ENCODE measurements at regions not wholly inside any gene's neighbourhood (a gene's known extent, or its start where the extent isn't known, plus 50 kb on each side); places are given as distances from the start of the nearest gene placed in this dataset.

DNA sequence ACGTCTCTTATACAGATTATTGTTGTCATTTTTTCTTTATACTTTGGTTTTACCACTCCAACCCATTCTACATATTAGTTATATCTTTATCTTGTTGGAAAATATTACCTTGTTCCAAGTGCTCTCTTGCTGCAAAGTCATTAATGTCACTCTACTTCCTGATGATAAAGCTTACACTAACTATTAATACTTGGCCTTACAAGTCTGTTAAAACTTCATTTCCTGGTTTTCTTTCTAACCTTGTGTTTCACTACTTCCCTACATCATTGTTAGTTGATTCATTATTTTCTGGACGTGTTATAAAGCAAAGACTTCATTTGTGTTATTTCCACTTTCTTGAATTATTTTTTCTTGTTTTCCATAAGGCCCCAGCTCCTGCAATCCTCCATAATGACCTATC, 382.6 kb upstream of the CDH20 start:
- FAIRE-seq (no peak), DNase-seq (ENCODE audit: insufficient read length) (no peak)
- TF ChIP-seq TAF1 (IDR thresholded peaks at IDR 0.05; ENCODE audit: borderline replicate concordance, low read depth, low read length) (no peak), POLR2AphosphoS5 (IDR thresholded peaks at IDR 0.05; ENCODE audit: low read depth, low read length) (no peak), POLR2A (IDR thresholded peaks at IDR 0.05; ENCODE audit: low read depth, low read length) (no peak)

DNA sequence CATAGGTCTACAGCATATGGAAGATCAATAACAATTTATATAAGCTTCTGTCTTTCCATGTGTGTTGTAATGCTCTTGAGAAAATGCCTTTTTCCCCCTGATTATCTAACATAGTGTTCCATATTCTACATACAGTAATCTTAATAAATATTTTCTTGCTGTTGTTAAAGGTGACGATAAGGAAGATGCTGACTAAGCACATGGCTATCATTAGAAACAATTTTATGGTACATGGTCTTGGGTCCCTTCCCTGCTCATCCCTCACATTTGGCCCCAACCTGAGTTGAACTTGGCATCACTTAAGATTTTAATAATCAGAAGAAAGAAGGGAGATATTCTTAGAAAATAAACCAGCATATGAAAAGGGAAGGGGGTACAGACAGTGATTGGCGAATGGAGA, 382.1 kb upstream of the CDH20 start:
- TF ChIP-seq TAF1 (IDR thresholded peaks at IDR 0.05; ENCODE audit: borderline replicate concordance, low read depth, low read length): no peak
- TF ChIP-seq POLR2AphosphoS5 (IDR thresholded peaks at IDR 0.05; ENCODE audit: low read depth, low read length): no peak
- TF ChIP-seq POLR2A (IDR thresholded peaks at IDR 0.05; ENCODE audit: low read depth, low read length): no peak
- DNase-seq (ENCODE audit: insufficient read length) (no peak), FAIRE-seq (no peak)

DNA sequence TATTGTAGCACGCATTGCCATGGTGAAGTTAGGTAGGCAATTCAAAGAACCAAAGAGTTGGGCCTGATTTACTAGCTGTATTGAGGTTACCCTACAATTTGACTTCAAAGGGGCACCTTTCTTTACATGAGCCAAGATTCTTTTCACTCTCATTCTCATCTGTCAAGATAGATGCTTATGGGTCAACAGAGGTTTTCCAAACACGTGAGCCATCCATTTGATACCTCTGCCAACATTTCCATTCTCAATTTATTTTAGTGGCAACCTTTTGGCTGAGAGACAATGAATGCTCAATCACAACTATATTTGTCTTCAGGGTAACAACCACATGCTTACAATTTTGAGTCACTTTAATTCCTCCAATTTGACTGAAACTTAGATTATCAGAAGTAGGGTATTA, 370.6 kb upstream of the CDH20 start:
- FAIRE-seq: no peak
- DNase-seq (ENCODE audit: insufficient read length): no peak
- TF ChIP-seq POLR2AphosphoS5 (IDR thresholded peaks at IDR 0.05; ENCODE audit: low read depth, low read length): no peak
- TF ChIP-seq POLR2A (IDR thresholded peaks at IDR 0.05; ENCODE audit: low read depth, low read length): no peak
- no peak for TF ChIP-seq TAF1 (IDR thresholded peaks at IDR 0.05; ENCODE audit: borderline replicate concordance, low read depth, low read length)

DNA sequence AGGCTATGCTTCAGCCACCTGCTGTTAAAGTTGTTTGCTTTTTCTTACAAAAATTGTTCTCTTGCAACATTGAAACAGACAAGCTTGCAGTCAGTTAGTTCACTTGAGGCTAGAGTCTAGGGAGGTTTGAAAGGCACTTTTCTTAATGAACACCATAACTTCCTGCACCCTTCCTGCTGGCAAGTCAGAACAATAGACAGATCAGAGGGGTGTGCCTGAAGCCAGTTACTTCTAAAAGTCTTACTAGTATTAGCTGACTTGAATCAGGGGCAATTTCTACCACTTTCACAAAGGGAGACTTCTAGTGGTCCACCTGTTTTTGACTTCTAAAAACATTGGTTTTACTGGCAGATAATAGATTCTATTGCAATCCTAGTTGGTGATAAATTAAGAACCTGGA, 367.4 kb upstream of the CDH20 start:
- TF ChIP-seq POLR2AphosphoS5 (IDR thresholded peaks at IDR 0.05; ENCODE audit: low read depth, low read length) (no peak), TAF1 (IDR thresholded peaks at IDR 0.05; ENCODE audit: borderline replicate concordance, low read depth, low read length) (no peak), POLR2A (IDR thresholded peaks at IDR 0.05; ENCODE audit: low read depth, low read length) (no peak)
- no peak for DNase-seq (ENCODE audit: insufficient read length)
- no peak for FAIRE-seq

DNA sequence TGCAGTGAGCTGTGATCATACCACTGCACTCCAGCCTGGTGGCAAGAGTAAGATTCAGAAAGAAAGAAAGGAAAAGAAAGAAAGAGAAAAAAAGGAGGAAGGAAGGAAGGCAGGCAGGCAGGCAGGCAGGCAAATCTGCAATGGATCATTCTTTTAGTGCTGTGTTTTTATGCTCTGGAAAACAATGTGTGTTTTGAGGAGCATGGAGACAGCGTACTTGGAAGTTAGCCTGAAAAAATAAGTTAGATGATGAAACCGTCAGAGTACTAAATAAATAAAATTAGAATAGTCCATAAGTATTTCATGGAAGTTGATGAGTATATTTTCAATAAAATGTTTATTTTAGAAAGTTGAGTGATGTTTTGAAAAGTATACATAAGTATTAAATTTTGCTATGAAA, 366.4 kb upstream of the CDH20 start:
- no peak for TF ChIP-seq POLR2A (IDR thresholded peaks at IDR 0.05; ENCODE audit: low read depth, low read length)
- no peak for TF ChIP-seq TAF1 (IDR thresholded peaks at IDR 0.05; ENCODE audit: borderline replicate concordance, low read depth, low read length)
- no peak for TF ChIP-seq POLR2AphosphoS5 (IDR thresholded peaks at IDR 0.05; ENCODE audit: low read depth, low read length)
- no peak for FAIRE-seq
- no peak for DNase-seq (ENCODE audit: insufficient read length)

DNA sequence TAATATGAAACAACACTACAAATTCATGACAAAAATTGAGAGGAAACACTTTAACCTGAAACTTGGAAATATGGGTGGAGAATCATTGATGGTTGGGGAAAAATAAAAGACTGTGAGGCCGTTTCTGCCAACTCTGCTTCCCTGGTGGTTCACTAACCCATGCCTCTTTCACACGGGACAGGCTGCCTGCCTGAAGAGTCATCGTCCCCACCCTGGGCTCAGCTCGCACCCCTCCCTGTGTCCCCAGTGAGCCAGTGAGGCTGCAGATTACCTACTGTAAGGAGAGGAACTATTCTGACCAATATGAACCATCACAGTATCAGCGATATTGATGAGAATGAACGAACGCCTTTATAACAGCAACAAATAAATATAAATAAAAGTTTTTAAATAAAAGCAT, 357.8 kb upstream of the CDH20 start:
- FAIRE-seq: no peak
- no peak for TF ChIP-seq TAF1 (IDR thresholded peaks at IDR 0.05; ENCODE audit: borderline replicate concordance, low read depth, low read length)
- TF ChIP-seq POLR2AphosphoS5 (IDR thresholded peaks at IDR 0.05; ENCODE audit: low read depth, low read length): no peak
- no peak for TF ChIP-seq POLR2A (IDR thresholded peaks at IDR 0.05; ENCODE audit: low read depth, low read length)
- no peak for DNase-seq (ENCODE audit: insufficient read length)

DNA sequence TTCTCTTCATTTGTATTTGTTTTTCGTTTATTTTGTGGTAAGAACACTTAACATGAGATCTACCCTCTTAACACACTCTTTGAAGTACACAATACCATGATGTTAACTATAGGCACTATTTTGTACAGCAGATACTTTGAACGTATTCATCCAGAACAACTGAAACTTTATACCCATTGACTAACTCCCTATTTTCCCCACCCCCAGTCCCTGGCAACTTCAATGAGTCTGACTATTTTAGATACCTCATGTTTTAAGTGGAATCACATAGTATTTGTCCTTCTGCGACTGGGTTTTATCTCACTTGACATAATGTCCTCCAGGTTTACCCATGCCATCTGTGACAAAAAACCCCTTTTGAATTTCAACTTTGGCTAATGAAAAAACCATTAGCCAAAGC, 356.3 kb upstream of the CDH20 start:
- TF ChIP-seq TAF1 (IDR thresholded peaks at IDR 0.05; ENCODE audit: borderline replicate concordance, low read depth, low read length): no peak
- TF ChIP-seq POLR2A (IDR thresholded peaks at IDR 0.05; ENCODE audit: low read depth, low read length): no peak
- no peak for TF ChIP-seq POLR2AphosphoS5 (IDR thresholded peaks at IDR 0.05; ENCODE audit: low read depth, low read length)
- DNase-seq (ENCODE audit: insufficient read length) (no peak), FAIRE-seq (no peak)

DNA sequence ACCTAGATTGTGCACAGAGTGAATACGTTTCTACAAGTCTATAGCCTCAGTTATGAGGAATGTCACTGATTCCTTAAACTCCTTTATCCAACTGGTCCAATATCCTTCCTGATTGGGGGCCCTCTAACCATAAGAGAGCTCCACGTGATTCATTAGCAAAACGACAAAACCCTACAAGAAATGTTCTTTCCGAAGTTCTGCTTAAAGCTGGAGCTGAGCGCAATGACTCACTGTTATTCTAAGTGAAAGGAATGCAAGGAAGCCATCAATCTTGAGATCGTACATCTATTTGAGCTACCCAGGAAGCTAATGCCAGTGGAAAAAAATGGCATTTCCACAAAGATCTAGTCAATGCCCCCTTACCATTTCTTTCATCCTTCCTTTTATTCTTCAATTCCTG, 354.9 kb upstream of the CDH20 start:
- no peak for TF ChIP-seq POLR2A (IDR thresholded peaks at IDR 0.05; ENCODE audit: low read depth, low read length)
- TF ChIP-seq TAF1 (IDR thresholded peaks at IDR 0.05; ENCODE audit: borderline replicate concordance, low read depth, low read length): no peak
- no peak for TF ChIP-seq POLR2AphosphoS5 (IDR thresholded peaks at IDR 0.05; ENCODE audit: low read depth, low read length)
- DNase-seq (ENCODE audit: insufficient read length) (no peak), FAIRE-seq (no peak)

DNA sequence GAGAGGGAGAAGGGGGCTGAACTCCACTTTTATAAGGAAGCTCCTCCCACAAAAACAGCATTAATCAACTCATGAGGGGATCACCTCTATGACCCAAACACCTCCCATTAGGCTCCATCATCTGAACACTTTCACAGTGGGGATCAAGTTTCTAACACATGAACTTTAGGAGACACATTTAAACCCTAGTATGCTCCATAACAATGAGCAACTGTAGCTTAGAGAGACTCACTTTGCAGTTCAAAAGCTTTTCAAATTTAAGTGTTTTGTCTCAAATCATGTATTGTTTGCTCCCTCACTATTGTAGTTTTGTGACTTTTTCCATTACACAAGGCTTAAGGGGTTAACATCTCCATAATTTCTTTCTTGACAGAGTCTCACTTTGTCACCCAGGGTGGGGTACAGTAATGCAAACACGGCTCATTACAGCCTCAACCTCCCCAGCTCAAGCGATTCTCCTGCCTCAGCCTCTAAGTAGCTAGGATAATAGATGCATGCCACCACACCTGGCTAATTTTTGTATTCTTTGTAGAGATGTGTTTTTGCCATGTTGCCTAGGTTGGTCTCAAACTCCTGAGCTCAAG, 352.7 kb upstream of the CDH20 start:
- no peak for TF ChIP-seq POLR2A (IDR thresholded peaks at IDR 0.05; ENCODE audit: low read depth, low read length)
- no peak for TF ChIP-seq TAF1 (IDR thresholded peaks at IDR 0.05; ENCODE audit: borderline replicate concordance, low read depth, low read length)
- TF ChIP-seq POLR2AphosphoS5 (IDR thresholded peaks at IDR 0.05; ENCODE audit: low read depth, low read length): no peak
- FAIRE-seq (no peak), DNase-seq (ENCODE audit: insufficient read length) (no peak)

DNA sequence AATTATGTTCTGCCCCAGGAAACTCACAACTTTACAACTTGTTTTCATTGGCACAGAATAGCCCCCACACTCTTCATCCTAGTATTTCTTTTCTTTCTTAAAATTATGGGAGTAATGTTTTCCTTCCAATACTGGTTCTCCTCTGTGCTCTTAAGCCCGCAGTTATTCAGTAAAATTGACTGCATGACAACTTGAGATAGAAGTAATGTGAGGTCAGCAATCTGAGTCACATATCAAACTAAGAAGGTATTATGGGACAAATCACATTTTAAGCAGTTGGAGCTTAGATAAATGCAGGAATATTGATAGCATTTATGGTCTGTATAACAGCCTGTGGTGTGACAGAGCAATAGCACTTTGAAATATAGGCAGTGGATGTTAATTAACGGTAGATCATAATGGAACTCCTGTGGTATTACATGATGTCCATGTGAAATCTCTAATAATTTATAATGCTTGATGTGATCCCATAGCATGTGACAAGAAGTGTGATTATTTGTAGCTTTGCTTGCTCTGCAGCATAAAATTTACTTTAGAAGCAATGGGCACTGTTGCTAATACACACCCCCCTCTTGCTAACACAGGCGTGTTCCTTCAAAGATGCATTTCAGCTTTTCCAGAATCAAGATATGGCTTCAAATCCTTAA, 351.4 kb upstream of the CDH20 start:
- TF ChIP-seq POLR2AphosphoS5 (IDR thresholded peaks at IDR 0.05; ENCODE audit: low read depth, low read length) (no peak), TAF1 (IDR thresholded peaks at IDR 0.05; ENCODE audit: borderline replicate concordance, low read depth, low read length) (no peak), POLR2A (IDR thresholded peaks at IDR 0.05; ENCODE audit: low read depth, low read length) (no peak)
- FAIRE-seq (no peak), DNase-seq (ENCODE audit: insufficient read length) (no peak)

DNA sequence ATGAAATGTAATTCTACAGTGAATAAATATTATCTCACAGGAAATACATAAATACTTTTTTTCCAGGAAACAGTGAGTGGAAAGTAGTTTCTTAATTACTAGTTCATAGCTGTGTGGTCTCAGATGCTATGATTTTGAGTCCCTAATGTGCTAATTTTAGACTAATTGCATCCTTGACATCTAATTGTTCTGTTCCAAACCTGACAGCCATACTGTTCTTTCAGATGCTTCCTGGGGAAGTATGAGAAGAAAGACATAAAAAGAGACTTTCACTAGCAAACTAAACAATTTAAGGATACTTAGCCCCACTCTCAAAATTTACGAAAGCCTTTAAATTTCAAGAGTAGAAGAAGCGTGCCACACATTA, 350.9 kb upstream of the CDH20 start:
- FAIRE-seq: no peak
- no peak for DNase-seq (ENCODE audit: insufficient read length)
- TF ChIP-seq POLR2AphosphoS5 (IDR thresholded peaks at IDR 0.05; ENCODE audit: low read depth, low read length): no peak
- TF ChIP-seq POLR2A (IDR thresholded peaks at IDR 0.05; ENCODE audit: low read depth, low read length): no peak
- TF ChIP-seq TAF1 (IDR thresholded peaks at IDR 0.05; ENCODE audit: borderline replicate concordance, low read depth, low read length): no peak

DNA sequence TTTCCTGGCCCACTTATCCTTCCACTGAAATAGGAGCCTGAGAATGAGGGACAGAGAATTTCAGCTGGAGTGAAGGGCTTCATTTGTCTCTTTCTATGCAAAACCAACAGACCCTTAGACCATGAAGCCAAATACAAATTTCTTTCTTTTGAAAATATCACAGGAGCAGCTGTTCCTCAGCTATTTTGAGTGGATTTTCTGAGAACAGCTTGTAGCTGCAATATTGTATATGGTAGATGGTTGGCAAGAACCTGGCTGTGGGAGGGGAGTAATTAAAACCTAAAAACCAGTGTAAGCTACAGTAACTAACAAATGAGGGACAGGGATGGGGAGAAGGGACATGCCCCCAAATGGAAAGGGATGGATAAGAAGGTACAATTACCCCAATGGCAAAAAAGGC, 350.3 kb upstream of the CDH20 start:
- TF ChIP-seq TAF1 (IDR thresholded peaks at IDR 0.05; ENCODE audit: borderline replicate concordance, low read depth, low read length) (no peak), POLR2A (IDR thresholded peaks at IDR 0.05; ENCODE audit: low read depth, low read length) (no peak), POLR2AphosphoS5 (IDR thresholded peaks at IDR 0.05; ENCODE audit: low read depth, low read length) (no peak)
- FAIRE-seq (no peak), DNase-seq (ENCODE audit: insufficient read length) (no peak)
